GM13977 (cell line): ENCODE measurements at regions not wholly inside any gene's neighbourhood (a gene's known extent, or its start where the extent isn't known, plus 50 kb on each side); places are given as distances from the start of the nearest gene placed in this dataset.

Experiments used
- DNase-seq: peaks from one replicate; pipeline ENCODE4 v3.0.0; 2012; ENCODE audit warnings: low spot score
- CTCF ChIP-seq: IDR thresholded peaks from 2 replicates; pipeline ENCODE4 v1.5.1; 2012; ENCODE audit warnings: mild to moderate bottlenecking, control low read depth; ENCODE audit not compliant: insufficient read depth; ENCODE audit errors: extremely low read depth, missing control alignments
- in situ Hi-C: fragments of 300-500 bp; cut with MboI; formaldehyde crosslinking; loops from one replicate; pipeline ENCODE4 v1.12.0; 2022; ENCODE audit warnings: low sequenced_read_pairs, low pct_unique_long_range_greater_than_20kb, mixed read lengths, inconsistent platforms; ENCODE audit not compliant: unreplicated experiment

- DNase-seq, result no peak
- no peak for TF ChIP-seq CTCF
- in situ Hi-C loops, result no loop called here
Measured at GRCh38 chr14:42113358-42114069, 506.8 kb downstream of the LRFN5 start.

GRCh38 chr14:42112108-42112507 lies 505.4 kb downstream of the LRFN5 start:
- TF ChIP-seq CTCF, result no peak
- DNase-seq, result no peak
- in situ Hi-C loops, result no loop called here

- no peak for TF ChIP-seq CTCF
- in situ Hi-C loops, result no loop called here
- DNase-seq, result no peak
Measured at GRCh38 chr14:42111355-42111754, 504.7 kb downstream of the LRFN5 start.

GRCh38 chr14:42110167-42110566 lies 503.5 kb downstream of the LRFN5 start:
- in situ Hi-C loops, result no loop called here
- peak; percentile 61 for TF ChIP-seq CTCF
- peak; percentile 33 for DNase-seq

- TF ChIP-seq CTCF, result no peak
- in situ Hi-C loops, result no loop called here
- no peak for DNase-seq
Measured at GRCh38 chr14:42095155-42095554, 488.5 kb downstream of the LRFN5 start.

- no peak for DNase-seq
- no peak for TF ChIP-seq CTCF
- in situ Hi-C loops, result no loop called here
Measured at GRCh38 chr14:42090122-42090521, 483.4 kb downstream of the LRFN5 start.

GRCh38 chr14:42079911-42080310 lies 473.2 kb downstream of the LRFN5 start:
- in situ Hi-C loops, result no loop called here
- no peak for DNase-seq
- TF ChIP-seq CTCF, result no peak
